ENCODE measurements at regions not wholly inside any gene's neighbourhood (a gene's known extent, or its start where the extent isn't known, plus 50 kb on each side); places are given as distances from the start of the nearest gene placed in this dataset.
A peak's percentile ranks its signal among the peaks of the same experiment; 100 is the strongest.

GRCh38 chr7:41024126-41024525 is 678.8 kb downstream of the INHBA start:
- DNase-seq (ENCODE audit: low spot score) = no peak
- no peak for FAIRE-seq

DNA sequence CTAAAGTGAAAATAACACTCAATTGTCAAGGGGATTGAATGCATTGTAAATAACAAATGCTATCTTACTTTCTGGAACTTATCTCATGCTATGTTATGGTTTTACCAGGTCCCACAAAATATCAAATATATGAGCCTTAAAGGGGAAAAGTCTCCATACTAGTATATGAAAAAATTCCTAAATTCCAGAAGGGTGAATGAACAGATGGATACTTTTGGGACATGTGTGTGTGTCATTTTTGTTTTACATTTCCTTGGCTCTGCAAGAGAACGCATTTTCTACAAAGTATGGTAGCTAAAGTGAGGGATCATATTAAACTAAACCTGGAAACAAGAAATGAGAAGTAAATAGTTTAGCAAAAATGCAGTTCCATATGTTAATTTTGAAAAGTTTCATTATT is 682.8 kb downstream of the INHBA start:
- DNase-seq (ENCODE audit: low spot score) = no peak
- FAIRE-seq = no peak

- FAIRE-seq (peak; percentile 72), DNase-seq (ENCODE audit: low spot score) (no peak)
Measured at GRCh38 chr7:41013117-41013516, 689.8 kb downstream of the INHBA start.

GRCh38 chr7:41012041-41012440 is 690.8 kb downstream of the INHBA start:
- FAIRE-seq (no peak), DNase-seq (ENCODE audit: low spot score) (no peak)

DNA sequence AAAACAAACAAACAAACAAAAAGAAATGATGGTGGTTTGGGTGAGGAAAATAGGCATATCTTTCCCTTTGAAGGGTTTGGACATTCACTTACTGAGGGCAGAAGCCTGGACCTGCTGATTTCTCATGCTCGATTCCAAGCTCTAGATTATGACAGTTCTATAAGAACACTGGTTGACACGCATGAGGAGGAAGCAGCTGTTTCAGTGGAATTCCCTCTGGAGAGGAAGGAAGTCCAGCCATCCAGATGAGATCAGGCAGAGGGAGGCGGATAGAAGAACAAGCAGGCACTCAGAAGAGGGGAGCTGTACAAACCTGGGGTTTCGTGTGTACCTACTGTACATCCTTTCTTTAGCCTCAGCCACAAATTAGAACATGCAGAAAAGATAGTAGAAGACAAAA is 691.9 kb downstream of the INHBA start:
- DNase-seq (ENCODE audit: low spot score) (no peak), FAIRE-seq (no peak)

- FAIRE-seq = no peak
- DNase-seq (ENCODE audit: low spot score) = no peak
Measured at GRCh38 chr7:41010418-41010817, 692.5 kb downstream of the INHBA start.

GRCh38 chr7:41007811-41008210 is 695.1 kb downstream of the INHBA start:
- DNase-seq (ENCODE audit: low spot score) (no peak), FAIRE-seq (no peak)

DNA sequence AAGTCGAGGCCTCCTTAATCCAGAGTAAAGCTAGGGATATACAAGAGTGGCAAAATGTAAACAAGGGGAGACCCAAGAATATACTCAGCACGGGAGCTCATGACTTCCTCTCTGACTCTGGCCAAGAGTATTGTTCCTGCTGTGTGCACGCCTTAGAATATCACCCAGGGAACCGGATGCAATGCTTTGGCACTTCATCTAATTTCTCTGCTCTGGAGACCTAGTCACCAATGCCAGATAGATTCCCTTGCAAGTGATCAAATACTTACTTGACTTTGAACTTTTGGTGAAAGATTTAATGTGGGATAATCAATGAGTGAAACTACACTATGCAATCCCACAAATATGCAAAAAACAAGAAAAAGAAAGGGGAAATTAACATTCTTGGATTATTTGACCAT is 695.5 kb downstream of the INHBA start:
- DNase-seq (ENCODE audit: low spot score) (peak; percentile 44), FAIRE-seq (peak; percentile 72)

DNA sequence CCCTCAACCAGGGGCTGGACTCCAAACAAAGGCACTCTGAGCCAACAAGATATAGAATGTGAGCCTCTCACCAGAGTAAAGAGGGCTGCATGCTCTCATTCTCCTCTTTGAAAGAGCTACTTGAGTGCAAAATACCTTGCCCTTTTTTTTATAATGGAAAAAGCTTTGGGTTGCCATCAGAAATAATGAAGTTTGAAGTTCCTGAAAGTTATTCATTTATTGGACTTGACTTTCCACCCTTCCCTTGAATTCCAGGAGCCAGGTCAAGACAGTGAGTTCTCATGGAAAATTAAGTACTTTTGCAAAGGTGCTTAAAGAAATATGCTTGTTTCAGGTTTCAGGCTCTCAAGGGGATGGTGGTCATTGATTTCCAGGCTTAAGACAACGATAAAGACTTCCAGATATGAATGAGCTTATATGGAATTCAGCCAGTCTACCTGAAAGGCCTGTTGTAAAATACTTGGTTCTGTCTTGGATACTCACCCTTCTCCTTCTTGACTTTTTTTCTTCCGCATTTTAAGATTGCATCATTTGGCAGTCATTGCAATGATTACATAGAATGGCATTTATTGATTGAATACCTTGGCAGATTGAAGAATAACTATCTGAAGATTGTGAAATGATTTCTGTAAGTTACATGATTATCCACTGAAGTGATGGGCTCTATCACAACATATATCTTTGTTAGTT is 696.4 kb downstream of the INHBA start:
- FAIRE-seq (no peak), DNase-seq (ENCODE audit: low spot score) (no peak)

GRCh38 chr7:41005374-41005901 is 697.5 kb downstream of the INHBA start:
- FAIRE-seq = peak; percentile 23

GRCh38 chr7:41003977-41004376 is 698.9 kb downstream of the INHBA start:
- DNase-seq (ENCODE audit: low spot score) (no peak), FAIRE-seq (no peak)

More at GRCh38 chr7:41005374-41005901, 697.5 kb downstream of the INHBA start:
- peak; percentile 54 for DNase-seq (ENCODE audit: low spot score)

GRCh38 chr7:41003611-41003940 is 699.3 kb downstream of the INHBA start:
- DNase-seq (ENCODE audit: low spot score) (no peak), FAIRE-seq (no peak)

- DNase-seq (ENCODE audit: low spot score) (peak; percentile 31), FAIRE-seq (peak; percentile 83)
Measured at GRCh38 chr7:41002741-41003610, 699.9 kb downstream of the INHBA start.

DNA sequence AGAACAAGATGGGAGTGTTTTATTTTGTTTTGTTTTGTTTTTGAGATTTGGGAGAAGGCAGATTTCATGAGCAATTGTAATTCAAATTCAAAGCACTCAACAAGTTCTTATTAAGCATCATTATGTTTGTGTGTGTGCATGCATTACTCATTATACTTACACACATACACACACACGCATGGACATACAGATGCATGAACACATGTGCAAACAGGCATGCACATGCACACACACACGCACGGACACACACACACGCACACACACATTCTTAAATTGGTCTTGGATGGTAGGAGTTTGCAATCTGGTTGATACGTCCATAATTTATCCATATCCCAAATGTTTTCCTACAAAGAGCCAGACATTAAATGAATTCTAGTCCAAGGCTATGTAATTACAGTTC is 702.8 kb downstream of the INHBA start:
- no peak for DNase-seq (ENCODE audit: low spot score)
- peak; percentile 59 for FAIRE-seq

GRCh38 chr7:40996233-40996677 is 706.6 kb downstream of the INHBA start:
- no peak for FAIRE-seq
- no peak for DNase-seq (ENCODE audit: low spot score)

GRCh38 chr7:40990841-40991240 is 712.0 kb downstream of the INHBA start:
- DNase-seq (ENCODE audit: low spot score) = no peak
- FAIRE-seq = peak; percentile 17

GRCh38 chr7:40987571-40987970 is 715.3 kb downstream of the INHBA start:
- DNase-seq (ENCODE audit: low spot score) = no peak
- no peak for FAIRE-seq

DNA sequence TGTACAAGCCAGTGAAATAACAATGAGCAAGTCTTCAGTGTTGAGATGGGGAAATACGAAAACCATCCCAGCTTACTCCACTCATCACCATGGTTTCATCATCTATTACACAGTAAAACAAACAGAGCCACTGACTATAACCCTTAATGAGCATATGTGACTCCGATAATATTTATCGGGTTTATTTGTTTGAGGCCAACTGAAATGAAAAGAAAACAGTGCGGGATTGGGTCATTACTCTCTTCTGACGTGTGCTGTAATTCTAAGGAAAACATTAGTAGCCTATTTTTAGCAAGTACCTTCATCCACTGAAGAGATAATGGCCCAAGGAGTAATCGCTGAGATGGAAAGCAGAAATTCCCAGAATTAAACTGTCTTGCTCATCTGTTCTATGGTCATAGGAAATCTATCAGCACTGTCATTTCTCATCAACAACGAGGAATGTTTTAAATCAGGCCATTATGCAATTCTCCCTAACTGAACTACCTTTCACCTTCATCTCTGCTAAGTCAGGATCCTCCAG is 716.5 kb downstream of the INHBA start:
- no peak for FAIRE-seq
- DNase-seq (ENCODE audit: low spot score) = no peak

- FAIRE-seq (peak; percentile 78), DNase-seq (ENCODE audit: low spot score) (no peak)
Measured at GRCh38 chr7:40983111-40983510, 719.8 kb downstream of the INHBA start.

DNA sequence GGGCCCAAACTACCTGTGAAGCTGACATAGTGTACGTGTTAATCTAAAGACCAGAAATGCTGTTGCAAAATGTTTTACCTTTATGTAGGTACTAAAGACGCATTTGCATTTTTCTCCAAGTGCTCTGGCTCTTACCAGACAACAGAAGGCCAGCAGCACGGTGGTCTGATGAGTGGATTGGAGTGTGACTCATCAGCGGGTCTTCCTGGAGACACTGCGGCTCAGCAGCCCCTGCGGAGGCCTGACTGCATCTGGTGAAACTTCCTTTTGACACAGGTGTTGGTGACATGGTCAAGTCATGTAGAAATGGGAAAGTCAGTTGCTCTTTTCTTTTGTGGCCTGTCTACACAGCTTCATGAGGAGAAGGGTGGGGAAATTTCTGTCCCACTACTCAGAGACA is 723.6 kb downstream of the INHBA start:
- FAIRE-seq (peak; percentile 30), DNase-seq (ENCODE audit: low spot score) (peak; percentile 20)

GRCh38 chr7:40978047-40978446 is 724.8 kb downstream of the INHBA start:
- FAIRE-seq = peak; percentile 55

GRCh38 chr7:40977533-40977932 is 725.4 kb downstream of the INHBA start:
- DNase-seq (ENCODE audit: low spot score) = no peak
- no peak for FAIRE-seq

More at GRCh38 chr7:40978047-40978446, 724.8 kb downstream of the INHBA start:
- no peak for DNase-seq (ENCODE audit: low spot score)
